ENCODE measurements at regions not wholly inside any gene's neighbourhood (a gene's known extent, or its start where the extent isn't known, plus 50 kb on each side); places are given as distances from the start of the nearest gene placed in this dataset.

- no peak for TF ChIP-seq YY1 (IDR thresholded peaks at IDR 0.05; ENCODE audit: insufficient read depth, insufficient read length)
- no peak for TF ChIP-seq ZNF274 (IDR thresholded peaks at IDR 0.05; ENCODE audit: low read depth, low read length)
Observed at GRCh38 chr4:36734334-36734733, 452.9 kb downstream of the DTHD1 start.

Data from NT2/D1 (cell line).